Astrocyte of the spinal cord (primary cell): ENCODE measurements at regions not wholly inside any gene's neighbourhood (a gene's known extent, or its start where the extent isn't known, plus 50 kb on each side); places are given as distances from the start of the nearest gene placed in this dataset.
A peak's percentile ranks its signal among the peaks of the same experiment; 100 is the strongest.

Experiments
- DNase-seq: peaks from one replicate; pipeline ENCODE4 v3.0.0; 2011; ENCODE audit warnings: low read depth, low spot score
- H3K4me3 ChIP-seq: 2 replicates; pipeline ENCODE4 v1.5.1; 2011; ENCODE audit warnings: low read depth, mild to moderate bottlenecking, low read length, moderate library complexity
- CTCF ChIP-seq: IDR thresholded peaks from 2 replicates; pipeline ENCODE4 v1.5.1; 2012; ENCODE audit warnings: low read depth, mild to moderate bottlenecking, low read length, inconsistent platforms
- in situ Hi-C: cut with HindIII; loops from 2 replicates; pipeline ENCODE4 v1.10.0; 2017; ENCODE audit warnings: low sequenced_read_pairs

GRCh38 chr10:27393961-27394360 lies 110.1 kb upstream of the RAB18 start:
- in situ Hi-C loops: no loop called here
- DNase-seq: no peak
- TF ChIP-seq CTCF: no peak
- no peak overlapping the region for H3K4me3 ChIP-seq

- in situ Hi-C loops: no loop called here
- no peak overlapping the region for H3K4me3 ChIP-seq
- DNase-seq: no peak
- no peak for TF ChIP-seq CTCF
Observed at GRCh38 chr10:27392606-27393005, 111.5 kb upstream of the RAB18 start.

GRCh38 chr10:27391916-27392315 lies 112.2 kb upstream of the RAB18 start:
- no peak overlapping the region for H3K4me3 ChIP-seq
- TF ChIP-seq CTCF: no peak
- in situ Hi-C loops: no loop called here
- DNase-seq: no peak

GRCh38 chr10:27391325-27391724 lies 112.8 kb upstream of the RAB18 start:
- in situ Hi-C loops: no loop called here
- TF ChIP-seq CTCF: no peak
- H3K4me3 ChIP-seq: no peak overlapping the region
- DNase-seq: no peak

- peak; percentile 19 for DNase-seq
- TF ChIP-seq CTCF: no peak
- in situ Hi-C loops: no loop called here
- H3K4me3 ChIP-seq: no peak overlapping the region
Observed at GRCh38 chr10:27390681-27391080, 113.4 kb upstream of the RAB18 start.

GRCh38 chr10:27388761-27389399 lies 115.2 kb upstream of the RAB18 start:
- DNase-seq: no peak
- in situ Hi-C loops: no loop called here
- no peak for TF ChIP-seq CTCF
- no peak overlapping the region for H3K4me3 ChIP-seq
